H1 (cell line): ENCODE measurements at regions not wholly inside any gene's neighbourhood (a gene's known extent, or its start where the extent isn't known, plus 50 kb on each side); places are given as distances from the start of the nearest gene placed in this dataset.

Experiments
- RAD21 ChIP-seq, 2 experiments: IDR thresholded peaks in 1 of 2; conservative IDR thresholded peaks in 1 of 2; 2 replicates each; pipeline ENCODE4 v1.6.1; 2011; ENCODE audit warnings: low read depth in 2 of 2, low read length in 2 of 2, improper control_type of control experiment in 1 of 2, inconsistent platforms in 1 of 2, mild to moderate bottlenecking in 1 of 2, moderate library complexity in 1 of 2
- TF ChIP-seq, protein P1 (sequence below): IDR thresholded peaks from 2 replicates; pipeline ENCODE4 v1.6.1; 2012; ENCODE audit warnings: inconsistent platforms

DNA sequence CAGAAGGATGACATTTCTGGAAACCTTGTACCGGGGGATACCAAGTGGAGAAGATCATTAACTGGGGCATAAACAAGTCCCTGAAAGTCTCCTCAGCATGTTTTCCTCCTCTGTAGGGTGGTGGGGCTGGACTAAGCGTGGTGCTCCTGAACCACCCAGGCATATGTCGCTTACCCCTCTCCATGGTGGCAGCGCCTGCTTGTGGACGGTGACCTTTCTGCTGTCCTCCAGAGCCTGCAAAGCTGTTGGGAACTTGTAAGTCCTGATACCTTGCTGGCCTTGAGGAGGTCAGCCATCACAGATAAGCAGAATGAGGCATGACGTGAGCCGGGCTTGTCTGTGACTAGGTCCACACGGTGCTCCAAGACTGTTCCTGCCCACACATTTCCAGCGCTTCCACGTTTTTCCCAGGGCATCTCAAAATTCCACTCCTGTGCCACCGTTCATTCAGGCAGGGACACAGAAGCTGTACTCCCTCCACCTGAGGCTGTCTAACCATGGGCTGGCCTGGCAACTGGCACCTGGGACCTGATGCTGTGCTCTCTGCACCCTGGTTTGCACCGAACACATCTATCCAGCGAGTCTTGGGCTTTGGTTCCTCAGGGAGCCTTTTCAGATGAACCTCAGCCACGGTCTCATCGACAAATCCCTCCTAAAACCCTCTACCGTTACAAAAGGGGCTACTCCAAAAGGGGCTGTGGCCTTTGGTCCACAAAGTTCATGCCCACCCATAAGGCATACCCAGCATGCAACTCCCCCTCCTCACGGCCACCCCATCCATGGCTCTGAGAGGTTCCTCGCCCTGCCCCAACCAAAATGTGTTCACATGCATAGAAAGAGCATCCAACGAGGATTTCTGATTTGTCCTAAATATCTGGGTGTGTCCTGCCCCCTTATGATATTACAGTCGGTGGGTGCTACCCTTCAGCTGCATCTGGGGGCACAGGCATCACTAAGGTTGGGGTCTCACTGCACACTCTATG, 199.6 kb upstream of the DIO3 start:
- TF ChIP-seq RAD21 (IDR thresholded peaks at IDR 0.05 in 1 of 2, conservative IDR thresholded peaks at IDR 0.05 in 1 of 2; ENCODE audit: low read depth in 2 of 2, low read length in 2 of 2), result no peak
- TF ChIP-seq, protein P1, sequence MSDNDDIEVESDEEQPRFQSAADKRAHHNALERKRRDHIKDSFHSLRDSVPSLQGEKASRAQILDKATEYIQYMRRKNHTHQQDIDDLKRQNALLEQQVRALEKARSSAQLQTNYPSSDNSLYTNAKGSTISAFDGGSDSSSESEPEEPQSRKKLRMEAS, result no peak
